A673 (cell line): ENCODE measurements at regions not wholly inside any gene's neighbourhood (a gene's known extent, or its start where the extent isn't known, plus 50 kb on each side); places are given as distances from the start of the nearest gene placed in this dataset.

ENCODE experiments used
- EZH2 ChIP-seq: fragments of 200-600 bp; sonication (generic); IDR thresholded peaks from 2 replicates; pipeline ENCODE4 v1.6.1; 2017; ENCODE audit warnings: borderline replicate concordance, low read depth, mild to moderate bottlenecking, mixed read lengths, antibody characterized with exemption, low read length; ENCODE audit not compliant: poor library complexity, severe bottlenecking
- TF ChIP-seq, protein P1 (sequence below): fragments of 300-800, 200-600 bp; sonication (generic); conservative IDR thresholded peaks from 2 replicates; pipeline ENCODE4 v1.5.1; 2017; ENCODE audit warnings: low read depth, mild to moderate bottlenecking, antibody characterized with exemption, low read length, moderate library complexity, mixed read lengths

GRCh38 chr1:242800521-242800920 lies 276.0 kb upstream of the PLD5 start:
- TF ChIP-seq EZH2 = no peak
- TF ChIP-seq, protein P1, sequence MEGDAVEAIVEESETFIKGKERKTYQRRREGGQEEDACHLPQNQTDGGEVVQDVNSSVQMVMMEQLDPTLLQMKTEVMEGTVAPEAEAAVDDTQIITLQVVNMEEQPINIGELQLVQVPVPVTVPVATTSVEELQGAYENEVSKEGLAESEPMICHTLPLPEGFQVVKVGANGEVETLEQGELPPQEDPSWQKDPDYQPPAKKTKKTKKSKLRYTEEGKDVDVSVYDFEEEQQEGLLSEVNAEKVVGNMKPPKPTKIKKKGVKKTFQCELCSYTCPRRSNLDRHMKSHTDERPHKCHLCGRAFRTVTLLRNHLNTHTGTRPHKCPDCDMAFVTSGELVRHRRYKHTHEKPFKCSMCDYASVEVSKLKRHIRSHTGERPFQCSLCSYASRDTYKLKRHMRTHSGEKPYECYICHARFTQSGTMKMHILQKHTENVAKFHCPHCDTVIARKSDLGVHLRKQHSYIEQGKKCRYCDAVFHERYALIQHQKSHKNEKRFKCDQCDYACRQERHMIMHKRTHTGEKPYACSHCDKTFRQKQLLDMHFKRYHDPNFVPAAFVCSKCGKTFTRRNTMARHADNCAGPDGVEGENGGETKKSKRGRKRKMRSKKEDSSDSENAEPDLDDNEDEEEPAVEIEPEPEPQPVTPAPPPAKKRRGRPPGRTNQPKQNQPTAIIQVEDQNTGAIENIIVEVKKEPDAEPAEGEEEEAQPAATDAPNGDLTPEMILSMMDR = no peak
